K562 (cell line): ENCODE measurements at regions not wholly inside any gene's neighbourhood (a gene's known extent, or its start where the extent isn't known, plus 50 kb on each side); places are given as distances from the start of the nearest gene placed in this dataset.

ENCODE experiments used
- LCOR ChIP-seq: sonication (generic); formaldehyde crosslinking; IDR thresholded peaks from 2 replicates; pipeline ENCODE4 v1.8.0; 2022; ENCODE audit warnings: mild to moderate bottlenecking, missing genetic modification reagents
- MED1 ChIP-seq: sonication (generic); formaldehyde crosslinking; IDR thresholded peaks from 2 replicates; pipeline ENCODE4 v1.8.1; 2023; ENCODE audit warnings: missing genetic modification reagents, borderline replicate concordance
- PCBP1 ChIP-seq: fragments of 200-400 bp; formaldehyde crosslinking; IDR thresholded peaks from 2 replicates; pipeline ENCODE4 v1.6.1; 2018; ENCODE audit warnings: mild to moderate bottlenecking, low read depth, low read length; ENCODE audit not compliant: poor library complexity, severe bottlenecking
- POLR2A ChIP-seq: fragments of 450-650 bp; conservative IDR thresholded peaks from 2 replicates; pipeline ENCODE4 v1.6.1; 2016
- U2AF2 ChIP-seq: fragments of 200-400 bp; formaldehyde crosslinking; optimal IDR thresholded peaks from 2 replicates; pipeline ENCODE3; 2017; ENCODE audit warnings: low read depth, mild to moderate bottlenecking, low read length
- ZFP36 ChIP-seq: fragments of 150-350 bp; IDR thresholded peaks from 2 replicates; pipeline ENCODE4 v1.6.1; 2018; ENCODE audit warnings: low read length, low read depth; ENCODE audit not compliant: partially characterized antibody
- ZNF766 ChIP-seq: fragments of 200-800 bp; sonication (Bioruptor generic); conservative IDR thresholded peaks from 2 replicates; pipeline ENCODE4 v1.6.1; 2016; ENCODE audit warnings: missing genetic modification characterization, missing compliant biosample characterization
- TF ChIP-seq, protein P1 (sequence below), 3 experiments: IDR thresholded peaks in 2 of 3; conservative IDR thresholded peaks in 1 of 3; 2 replicates each; pipeline ENCODE4 v1.5.1; 2011 to 2012; ENCODE audit warnings: low read length in 3 of 3, mild to moderate bottlenecking in 3 of 3, control low read depth in 2 of 3, improper control_type of control experiment in 1 of 3, inconsistent platforms in 1 of 3, low read depth in 1 of 3, mixed read lengths in 1 of 3, moderate library complexity in 1 of 3; ENCODE audit not compliant: insufficient read depth in 2 of 3
- TF ChIP-seq, protein P2 (sequence below): fragments of 250-450 bp; sonication (Bioruptor Pico); IDR thresholded peaks from 2 replicates; pipeline ENCODE4 v1.4.0; 2020; ENCODE audit warnings: mild to moderate bottlenecking, moderate library complexity, borderline replicate concordance
- TF ChIP-seq, protein P3 (sequence below): sonication (generic); formaldehyde crosslinking; IDR thresholded peaks from 2 replicates; pipeline ENCODE4 v1.8.1; 2022; ENCODE audit warnings: missing genetic modification reagents

DNA sequence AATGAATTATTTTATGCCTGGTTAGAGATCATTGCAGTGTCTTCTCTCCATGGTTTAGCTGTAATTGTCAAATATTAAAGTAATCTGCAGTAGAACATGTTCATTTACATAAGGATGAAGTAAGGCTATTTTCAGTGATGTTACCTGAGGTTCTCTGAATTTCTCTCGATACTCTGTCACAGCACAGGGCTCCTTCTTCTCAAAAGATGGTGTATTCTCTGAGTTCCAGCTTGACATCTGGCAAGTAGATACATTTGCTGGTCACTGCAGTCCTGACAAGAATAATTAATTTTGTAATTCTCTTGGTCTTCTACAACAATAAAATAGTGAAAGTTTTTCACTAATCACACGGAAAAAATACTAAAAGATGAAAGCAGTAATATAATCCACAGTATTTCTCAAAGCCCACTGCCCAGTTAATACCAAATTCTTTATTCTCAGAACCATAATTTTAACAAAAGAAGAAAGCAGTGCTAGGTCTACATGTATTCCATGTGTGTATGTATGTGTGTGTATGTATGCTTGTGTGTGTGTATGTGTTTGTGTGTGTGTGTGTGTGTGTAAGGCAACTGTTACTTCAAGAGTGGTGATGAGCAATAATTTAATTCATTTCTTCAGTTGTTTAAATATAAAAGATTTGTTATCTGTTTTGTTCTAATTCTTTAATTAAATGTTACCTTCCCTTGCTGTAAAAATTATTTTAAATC lies 1165.5 kb upstream of the SLC39A10 start:
- TF ChIP-seq, protein P1, sequence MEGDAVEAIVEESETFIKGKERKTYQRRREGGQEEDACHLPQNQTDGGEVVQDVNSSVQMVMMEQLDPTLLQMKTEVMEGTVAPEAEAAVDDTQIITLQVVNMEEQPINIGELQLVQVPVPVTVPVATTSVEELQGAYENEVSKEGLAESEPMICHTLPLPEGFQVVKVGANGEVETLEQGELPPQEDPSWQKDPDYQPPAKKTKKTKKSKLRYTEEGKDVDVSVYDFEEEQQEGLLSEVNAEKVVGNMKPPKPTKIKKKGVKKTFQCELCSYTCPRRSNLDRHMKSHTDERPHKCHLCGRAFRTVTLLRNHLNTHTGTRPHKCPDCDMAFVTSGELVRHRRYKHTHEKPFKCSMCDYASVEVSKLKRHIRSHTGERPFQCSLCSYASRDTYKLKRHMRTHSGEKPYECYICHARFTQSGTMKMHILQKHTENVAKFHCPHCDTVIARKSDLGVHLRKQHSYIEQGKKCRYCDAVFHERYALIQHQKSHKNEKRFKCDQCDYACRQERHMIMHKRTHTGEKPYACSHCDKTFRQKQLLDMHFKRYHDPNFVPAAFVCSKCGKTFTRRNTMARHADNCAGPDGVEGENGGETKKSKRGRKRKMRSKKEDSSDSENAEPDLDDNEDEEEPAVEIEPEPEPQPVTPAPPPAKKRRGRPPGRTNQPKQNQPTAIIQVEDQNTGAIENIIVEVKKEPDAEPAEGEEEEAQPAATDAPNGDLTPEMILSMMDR (IDR thresholded peaks at IDR 0.05 in 2 of 3, conservative IDR thresholded peaks at IDR 0.05 in 1 of 3; ENCODE audit: insufficient read depth in 2 of 3, low read depth in 1 of 3, low read length in 3 of 3) = no peak
- no peak for TF ChIP-seq POLR2A
- no peak for TF ChIP-seq PCBP1
- no peak for TF ChIP-seq MED1
- TF ChIP-seq ZNF766 (CRISPR knock-in tag) = no peak
- TF ChIP-seq U2AF2 = no peak
- no peak for TF ChIP-seq LCOR (CRISPR knock-in tag)
- TF ChIP-seq, protein P2, sequence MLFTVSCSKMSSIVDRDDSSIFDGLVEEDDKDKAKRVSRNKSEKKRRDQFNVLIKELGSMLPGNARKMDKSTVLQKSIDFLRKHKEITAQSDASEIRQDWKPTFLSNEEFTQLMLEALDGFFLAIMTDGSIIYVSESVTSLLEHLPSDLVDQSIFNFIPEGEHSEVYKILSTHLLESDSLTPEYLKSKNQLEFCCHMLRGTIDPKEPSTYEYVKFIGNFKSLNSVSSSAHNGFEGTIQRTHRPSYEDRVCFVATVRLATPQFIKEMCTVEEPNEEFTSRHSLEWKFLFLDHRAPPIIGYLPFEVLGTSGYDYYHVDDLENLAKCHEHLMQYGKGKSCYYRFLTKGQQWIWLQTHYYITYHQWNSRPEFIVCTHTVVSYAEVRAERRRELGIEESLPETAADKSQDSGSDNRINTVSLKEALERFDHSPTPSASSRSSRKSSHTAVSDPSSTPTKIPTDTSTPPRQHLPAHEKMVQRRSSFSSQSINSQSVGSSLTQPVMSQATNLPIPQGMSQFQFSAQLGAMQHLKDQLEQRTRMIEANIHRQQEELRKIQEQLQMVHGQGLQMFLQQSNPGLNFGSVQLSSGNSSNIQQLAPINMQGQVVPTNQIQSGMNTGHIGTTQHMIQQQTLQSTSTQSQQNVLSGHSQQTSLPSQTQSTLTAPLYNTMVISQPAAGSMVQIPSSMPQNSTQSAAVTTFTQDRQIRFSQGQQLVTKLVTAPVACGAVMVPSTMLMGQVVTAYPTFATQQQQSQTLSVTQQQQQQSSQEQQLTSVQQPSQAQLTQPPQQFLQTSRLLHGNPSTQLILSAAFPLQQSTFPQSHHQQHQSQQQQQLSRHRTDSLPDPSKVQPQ (CRISPR knock-in tag) = no peak
- no peak for TF ChIP-seq ZFP36
- TF ChIP-seq, protein P3, sequence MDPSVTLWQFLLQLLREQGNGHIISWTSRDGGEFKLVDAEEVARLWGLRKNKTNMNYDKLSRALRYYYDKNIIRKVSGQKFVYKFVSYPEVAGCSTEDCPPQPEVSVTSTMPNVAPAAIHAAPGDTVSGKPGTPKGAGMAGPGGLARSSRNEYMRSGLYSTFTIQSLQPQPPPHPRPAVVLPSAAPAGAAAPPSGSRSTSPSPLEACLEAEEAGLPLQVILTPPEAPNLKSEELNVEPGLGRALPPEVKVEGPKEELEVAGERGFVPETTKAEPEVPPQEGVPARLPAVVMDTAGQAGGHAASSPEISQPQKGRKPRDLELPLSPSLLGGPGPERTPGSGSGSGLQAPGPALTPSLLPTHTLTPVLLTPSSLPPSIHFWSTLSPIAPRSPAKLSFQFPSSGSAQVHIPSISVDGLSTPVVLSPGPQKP (CRISPR knock-in tag) = no peak
